Lung (tissue), 11 donors: ENCODE measurements at regions not wholly inside any gene's neighbourhood (a gene's known extent, or its start where the extent isn't known, plus 50 kb on each side); places are given as distances from the start of the nearest gene placed in this dataset.

ENCODE experiments used
- ATAC-seq: fragments of 200-7000 bp; cut with Tn5 transposase; one replicate; pipeline ENCODE4 v1.9.1; 2020; ENCODE audit warnings: moderate number of reproducible peaks; ENCODE audit not compliant: insufficient read depth, low FRiP score
- DNase-seq, 3 donors: peaks; one replicate each; pipeline ENCODE4 v3.0.0-alpha.2; 2013 to 2017
- H3K27ac ChIP-seq, 2 donors: one replicate each; pipeline ENCODE4 v1.5.1; 2013; ENCODE audit warnings: mild to moderate bottlenecking in 2 of 2, moderate library complexity in 2 of 2, control low read depth in 1 of 2, inconsistent platforms in 1 of 2, low read depth in 1 of 2, low read length in 1 of 2
- H3K27me3 ChIP-seq, 3 donors: one replicate each; pipeline ENCODE4 v1.5.1; 2013; ENCODE audit warnings: low read length in 2 of 3; ENCODE audit not compliant: control insufficient read depth in 3 of 3, insufficient read depth in 3 of 3
- H3K36me3 ChIP-seq, 4 donors: one replicate each; pipeline ENCODE4 v1.5.1; 2013; ENCODE audit warnings: low read length in 4 of 4, mild to moderate bottlenecking in 1 of 4, moderate library complexity in 1 of 4; ENCODE audit not compliant: control insufficient read depth in 4 of 4, insufficient read depth in 4 of 4
- H3K4me1 ChIP-seq, 5 donors: one replicate each; pipeline ENCODE4 v1.5.1; 2013; ENCODE audit warnings: low read length in 5 of 5, mild to moderate bottlenecking in 2 of 5, moderate library complexity in 1 of 5; ENCODE audit not compliant: control insufficient read depth in 5 of 5, insufficient read depth in 5 of 5
- H3K4me3 ChIP-seq: one replicate; pipeline ENCODE4 v1.5.1; 2013; ENCODE audit warnings: mild to moderate bottlenecking, control low read depth, moderate library complexity
- H3K9ac ChIP-seq, 2 donors: one replicate each; pipeline ENCODE4 v1.5.1; 2013; ENCODE audit warnings: low read length in 2 of 2, control low read depth in 1 of 2; ENCODE audit not compliant: insufficient read depth in 1 of 2
- H3K9me3 ChIP-seq, 4 donors: one replicate each; pipeline ENCODE4 v1.5.1; 2013; ENCODE audit warnings: low read length in 3 of 4, mild to moderate bottlenecking in 1 of 4, moderate library complexity in 1 of 4; ENCODE audit not compliant: control insufficient read depth in 4 of 4, insufficient read depth in 3 of 4
- WGBS, 2 donors: extraction: QIAGEN DNeasy Blood & Tissue Kit; methylation state at CpG; one replicate each; pipeline ENCODE4 v1.1.7; 2013; 5-methylcytosine and 5-hydroxymethylcytosine counted together
- TF ChIP-seq, protein P1 (sequence below): IDR thresholded peaks from 2 replicates; pipeline ENCODE4 v1.5.1; 2012; ENCODE audit warnings: mild to moderate bottlenecking; ENCODE audit errors: control extremely low read depth, extremely low read depth
- donor health status: control.
- donor health status: control.
- donor health status: Bipolar disorder and iron deficiency.
- donor health status: healthy.
- donor health status: DM: yes; HTN: yes; CAD: no.

DNA sequence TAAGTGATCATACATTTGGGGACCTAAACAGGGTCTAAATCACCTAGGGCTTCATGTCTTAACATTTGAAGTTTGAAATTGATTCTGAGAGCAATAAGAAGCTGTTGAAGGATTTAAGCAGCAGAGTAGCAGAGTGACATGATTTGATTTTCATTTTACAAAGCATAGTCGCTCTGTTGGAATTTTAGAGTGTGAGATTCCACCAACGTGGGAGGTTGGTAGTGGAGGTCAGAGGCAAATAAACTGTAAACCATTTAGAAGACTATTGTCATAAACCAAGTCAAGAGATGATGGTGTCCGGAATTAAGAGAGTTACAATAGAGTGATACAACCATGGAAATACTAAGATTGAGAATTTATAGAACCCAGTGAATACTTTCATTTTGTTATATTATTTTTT lies 52.7 kb upstream of the ZDHHC17 start:
- Histone ChIP-seq H3K4me3 (no peak overlapping the region), H3K4me1 (peaks cover 0 to 6% (median 0%) of the 10 kb centered on the region in 5 donors), H3K9ac (no peak overlapping the region), H3K27me3 (no peaks in the 10 kb centered on the region), H3K27ac (no peak overlapping the region), H3K9me3 (no peaks in the 10 kb centered on the region), H3K36me3 (no peaks in the 10 kb centered on the region)
- 84 to 90% methylated on average over 3 of the region's 3 CpGs for WGBS, 2 donors
- DNase-seq (no peak), ATAC-seq (no peak)
- TF ChIP-seq, protein P1, sequence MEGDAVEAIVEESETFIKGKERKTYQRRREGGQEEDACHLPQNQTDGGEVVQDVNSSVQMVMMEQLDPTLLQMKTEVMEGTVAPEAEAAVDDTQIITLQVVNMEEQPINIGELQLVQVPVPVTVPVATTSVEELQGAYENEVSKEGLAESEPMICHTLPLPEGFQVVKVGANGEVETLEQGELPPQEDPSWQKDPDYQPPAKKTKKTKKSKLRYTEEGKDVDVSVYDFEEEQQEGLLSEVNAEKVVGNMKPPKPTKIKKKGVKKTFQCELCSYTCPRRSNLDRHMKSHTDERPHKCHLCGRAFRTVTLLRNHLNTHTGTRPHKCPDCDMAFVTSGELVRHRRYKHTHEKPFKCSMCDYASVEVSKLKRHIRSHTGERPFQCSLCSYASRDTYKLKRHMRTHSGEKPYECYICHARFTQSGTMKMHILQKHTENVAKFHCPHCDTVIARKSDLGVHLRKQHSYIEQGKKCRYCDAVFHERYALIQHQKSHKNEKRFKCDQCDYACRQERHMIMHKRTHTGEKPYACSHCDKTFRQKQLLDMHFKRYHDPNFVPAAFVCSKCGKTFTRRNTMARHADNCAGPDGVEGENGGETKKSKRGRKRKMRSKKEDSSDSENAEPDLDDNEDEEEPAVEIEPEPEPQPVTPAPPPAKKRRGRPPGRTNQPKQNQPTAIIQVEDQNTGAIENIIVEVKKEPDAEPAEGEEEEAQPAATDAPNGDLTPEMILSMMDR, result no peak

DNA sequence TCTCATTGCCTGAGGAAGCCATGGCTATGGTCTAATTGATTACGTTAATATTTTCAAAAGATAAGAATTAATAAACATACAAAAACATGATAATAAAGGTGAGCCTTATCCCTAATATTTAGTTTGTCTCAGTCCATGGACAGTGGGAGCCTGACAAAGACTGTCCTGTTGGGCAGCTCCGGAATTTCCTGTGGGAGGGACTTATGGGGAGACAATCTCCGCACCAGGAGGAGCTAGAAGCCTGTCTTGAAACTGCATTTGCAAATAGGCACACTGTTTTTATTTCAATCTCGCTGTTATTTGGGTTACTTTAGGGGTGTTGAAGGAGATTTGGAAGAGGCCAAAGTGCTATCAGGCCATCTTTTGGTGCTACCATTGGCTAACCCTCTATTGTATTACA lies 50.8 kb upstream of the ZDHHC17 start:
- DNase-seq (no peak), ATAC-seq (no peak)
- TF ChIP-seq, protein P1, result no peak
- Histone ChIP-seq H3K4me3 (no peak overlapping the region), H3K4me1 (peaks cover 0 to 3% (median 0%) of the 10 kb centered on the region in 5 donors), H3K36me3 (no peaks in the 10 kb centered on the region), H3K9ac (no peak overlapping the region), H3K27ac (no peak overlapping the region), H3K27me3 (no peaks in the 10 kb centered on the region), H3K9me3 (no peaks in the 10 kb centered on the region)
- 59 to 81% methylated on average over 4 of the region's 4 CpGs for WGBS, 2 donors

DNA sequence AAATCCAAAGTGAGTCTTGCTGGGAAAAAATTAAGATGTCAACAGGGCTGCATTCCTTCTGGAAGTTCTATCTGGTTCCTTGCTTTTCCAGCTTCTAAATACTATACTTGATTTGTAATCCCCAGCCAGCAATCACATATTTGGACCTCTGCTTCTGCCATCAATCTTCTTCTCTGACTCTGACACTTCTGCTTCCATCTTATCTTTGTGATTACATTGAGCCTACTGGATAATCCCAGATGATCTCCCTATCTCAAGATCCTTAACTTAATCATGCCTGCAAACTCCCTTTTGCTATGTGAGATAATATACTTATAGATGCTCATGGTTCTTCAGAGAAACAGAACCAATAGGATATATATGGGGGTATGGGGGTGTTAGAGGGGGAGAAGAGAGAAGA lies 49.9 kb upstream of the ZDHHC17 start:
- Histone ChIP-seq H3K27me3 (no peaks in the 10 kb centered on the region), H3K9me3 (no peaks in the 10 kb centered on the region), H3K27ac (no peak overlapping the region), H3K9ac (no peak overlapping the region), H3K36me3 (no peaks in the 10 kb centered on the region), H3K4me1 (no peaks in the 10 kb centered on the region), H3K4me3 (no peak overlapping the region)
- ATAC-seq (no peak), DNase-seq (no peak)
- TF ChIP-seq, protein P1, result no peak
